Lower leg skin (tissue), 4 donors: ENCODE measurements at regions not wholly inside any gene's neighbourhood (a gene's known extent, or its start where the extent isn't known, plus 50 kb on each side); places are given as distances from the start of the nearest gene placed in this dataset.

ENCODE experiments used
- DNase-seq, 2 donors: peaks; one replicate each; pipeline ENCODE4 v3.0.0-alpha.2; 2019; ENCODE audit warnings: low spot score in 2 of 2
- H3K4me3 ChIP-seq: fragments of 200-600 bp; sonication (generic); 2 replicates; pipeline ENCODE4 v1.5.1; 2017; ENCODE audit warnings: mild to moderate bottlenecking, low read depth; ENCODE audit not compliant: poor library complexity, severe bottlenecking
- CTCF ChIP-seq, 3 donors: fragments of 450-650 bp; IDR thresholded peaks; one replicate each; pipeline ENCODE4 v1.5.1; 2016; ENCODE audit warnings: antibody characterized with exemption in 3 of 3, mild to moderate bottlenecking in 3 of 3, moderate library complexity in 2 of 3
- POLR2A ChIP-seq, 2 donors: fragments of 450-650 bp; IDR thresholded peaks; one replicate each; pipeline ENCODE4 v1.6.1; 2016 to 2017; ENCODE audit warnings: antibody characterized with exemption in 2 of 2, mild to moderate bottlenecking in 1 of 2, moderate library complexity in 1 of 2
- WGBS, 2 donors: methylation state at CpG; one replicate each; pipeline ENCODE4 v1.1.5; 2018; 5-methylcytosine and 5-hydroxymethylcytosine counted together
- intact Hi-C: fragments of 100-400 bp; cut with DNase I; formaldehyde crosslinking; loops from one replicate; pipeline ENCODE4 v1.15.0; 2023; ENCODE audit warnings: low total_unique reads

DNA sequence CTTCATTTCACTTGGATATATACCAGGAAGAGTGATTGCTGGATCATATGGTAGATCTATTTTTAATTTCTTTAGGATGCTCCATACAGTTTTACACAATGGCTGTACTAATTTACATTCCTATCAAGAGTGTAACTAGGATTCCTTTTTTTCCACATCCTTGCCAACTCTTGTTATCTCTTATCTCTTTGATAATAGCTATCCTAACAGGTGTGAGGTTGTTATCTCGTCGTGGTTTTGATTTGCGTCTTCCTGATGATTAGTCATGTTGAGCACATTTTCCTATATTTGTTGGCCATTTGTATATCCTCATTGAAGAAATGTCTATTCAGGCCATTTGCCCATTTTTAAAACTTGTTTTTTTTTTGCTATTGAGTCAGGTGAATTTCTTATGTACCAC is 552.4 kb downstream of the RFPL4B start:
- intact Hi-C loops = no loop called here
- no peak for DNase-seq
- no peak overlapping the region for H3K4me3 ChIP-seq
- TF ChIP-seq POLR2A (IDR thresholded peaks at IDR 0.05) = no peak
- WGBS, 2 donors = 49 to 52% methylated on average over 3 of the region's 3 CpGs

- intact Hi-C loops = no loop called here
- no peak for DNase-seq
- no peak overlapping the region for H3K4me3 ChIP-seq
- WGBS, 2 donors = 95 to 99% methylated on average over 2 of the region's 2 CpGs
- TF ChIP-seq CTCF (IDR thresholded peaks at IDR 0.05) (no peak), POLR2A (IDR thresholded peaks at IDR 0.05) (no peak)
Measured at GRCh38 chr6:112903361-112903760, 556.2 kb downstream of the RFPL4B start.

- DNase-seq = no peak
- intact Hi-C loops = no loop called here
- H3K4me3 ChIP-seq = no peak overlapping the region
- TF ChIP-seq CTCF (IDR thresholded peaks at IDR 0.05) (no peak), POLR2A (IDR thresholded peaks at IDR 0.05) (no peak)
- 61 to 88% methylated on average over 1 of the region's 1 CpG for WGBS, 2 donors
Measured at GRCh38 chr6:112906726-112907125, 559.6 kb downstream of the RFPL4B start.

GRCh38 chr6:112909781-112910180 is 562.7 kb downstream of the RFPL4B start:
- no peak for DNase-seq
- no peak for TF ChIP-seq POLR2A (IDR thresholded peaks at IDR 0.05)
- TF ChIP-seq CTCF (IDR thresholded peaks at IDR 0.05) = no peak
- intact Hi-C loops = no loop called here
- H3K4me3 ChIP-seq = no peak overlapping the region

- 25 to 51% methylated on average over 2 of the region's 2 CpGs for WGBS, 2 donors
- no peak overlapping the region for H3K4me3 ChIP-seq
- intact Hi-C loops = no loop called here
- no peak for DNase-seq
- TF ChIP-seq POLR2A (IDR thresholded peaks at IDR 0.05) (no peak), CTCF (IDR thresholded peaks at IDR 0.05) (no peak)
Measured at GRCh38 chr6:112910256-112910655, 563.1 kb downstream of the RFPL4B start.

GRCh38 chr6:112911959-112912358 is 564.8 kb downstream of the RFPL4B start:
- WGBS, 2 donors = 46 to 62% methylated on average over 3 of the region's 3 CpGs

More at GRCh38 chr6:112911959-112912358, 564.8 kb downstream of the RFPL4B start:
- TF ChIP-seq CTCF (IDR thresholded peaks at IDR 0.05) (no peak), POLR2A (IDR thresholded peaks at IDR 0.05) (no peak)
- no peak for DNase-seq
- no peak overlapping the region for H3K4me3 ChIP-seq
- intact Hi-C loops = no loop called here
